Panc1 (cell line): ENCODE measurements at regions not wholly inside any gene's neighbourhood (a gene's known extent, or its start where the extent isn't known, plus 50 kb on each side); places are given as distances from the start of the nearest gene placed in this dataset.

Experiments
- ATAC-seq: fragments of 200-7000 bp; cut with Tn5 transposase; 2 replicates; pipeline ENCODE4 v1.9.1; 2020; ENCODE audit warnings: mild to moderate bottlenecking, moderate library complexity
- BruUV-seq: library from RNA; stranded (reverse); fragments of 400-500 nt; replicated peaks from 2 replicates; lab custom pipeline; 2021; lab: Mats Ljungman, UMichigan
- CTCF ChIA-PET: fragments of 300-600 bp; sonication (Branson Sonifier 250); formaldehyde crosslinking; loops from one replicate; lab custom pipeline; 2022; ENCODE audit warnings: antibody characterized with exemption; lab: Charles Lee
- POLR2A ChIA-PET: fragments of 300-600 bp; sonication (Branson Sonifier 250); formaldehyde crosslinking; loops from one replicate; lab custom pipeline; 2022; ENCODE audit warnings: antibody characterized with exemption; lab: Charles Lee
- DNase-seq: peaks from one replicate; pipeline ENCODE4 v3.0.0-alpha.2; 2010; ENCODE audit warnings: low read depth, low spot score
- H3K27ac ChIP-seq: 2 replicates; pipeline ENCODE4 v1.5.1; 2011; ENCODE audit warnings: mild to moderate bottlenecking, low read length, inconsistent platforms
- H3K27me3 ChIP-seq: fragments of 200-500 bp; sonication (Bioruptor generic); 2 replicates; pipeline ENCODE4 v1.6.0; 2014; ENCODE audit warnings: low read length, inconsistent platforms; ENCODE audit not compliant: control insufficient read depth, insufficient read depth
- H3K36me3 ChIP-seq: fragments of 200-500 bp; sonication (Bioruptor generic); 2 replicates; pipeline ENCODE4 v1.5.1; 2014; ENCODE audit warnings: inconsistent platforms, mild to moderate bottlenecking, low read length, moderate library complexity; ENCODE audit not compliant: control insufficient read depth, insufficient read depth
- H3K4me1 ChIP-seq: 2 replicates; pipeline ENCODE4 v1.5.1; 2011; ENCODE audit warnings: inconsistent platforms, mild to moderate bottlenecking, low read length, moderate library complexity; ENCODE audit not compliant: control insufficient read depth, insufficient read depth
- H3K4me3 ChIP-seq, 2 experiments: 2 replicates each; pipeline ENCODE4 v1.5.1; 2011 to 2012; ENCODE audit warnings: low read depth in 2 of 2, low read length in 2 of 2, mild to moderate bottlenecking in 2 of 2, inconsistent platforms in 1 of 2, moderate library complexity in 1 of 2
- H3K9me3 ChIP-seq: fragments of 200-500 bp; sonication (Bioruptor generic); 2 replicates; pipeline ENCODE4 v1.5.1; 2014; ENCODE audit warnings: low read depth, mild to moderate bottlenecking, inconsistent platforms, low read length, moderate library complexity; ENCODE audit not compliant: control insufficient read depth, insufficient read depth
- POLR2AphosphoS5 ChIP-seq: IDR thresholded peaks from 2 replicates; pipeline ENCODE4 v1.6.1; 2012; ENCODE audit warnings: mild to moderate bottlenecking, low read depth, low read length, moderate library complexity
- SIN3A ChIP-seq: IDR thresholded peaks from 2 replicates; pipeline ENCODE4 v1.6.1; 2012; ENCODE audit warnings: low read depth, mild to moderate bottlenecking, low read length, moderate library complexity, borderline replicate concordance; ENCODE audit not compliant: insufficient read depth
- TCF7L2 ChIP-seq: IDR thresholded peaks from 2 replicates; pipeline ENCODE4 v1.6.1; 2011; ENCODE audit warnings: mild to moderate bottlenecking, low read depth, low read length, inconsistent platforms
- in situ Hi-C: cut with HindIII; loops from 2 replicates; pipeline ENCODE4 v1.10.0; 2016; ENCODE audit warnings: low sequenced_read_pairs, low pct_unique_long_range_greater_than_20kb
- intact Hi-C: fragments of 100-400 bp; cut with micrococcal nuclease; formaldehyde crosslinking; loops from one replicate; pipeline ENCODE4 v1.10.0; 2022; ENCODE audit not compliant: unreplicated experiment
- TF ChIP-seq, protein P1 (sequence below), 2 experiments: IDR thresholded peaks; 2 replicates each; pipeline ENCODE4 v1.6.1; 2011 to 2012; ENCODE audit warnings: low read depth in 2 of 2, control low read depth in 1 of 2, low read length in 1 of 2, mild to moderate bottlenecking in 1 of 2, moderate library complexity in 1 of 2; ENCODE audit not compliant: insufficient read depth in 1 of 2
- TF ChIP-seq, protein P2 (sequence below): fragments of 450-650 bp; IDR thresholded peaks from 2 replicates; pipeline ENCODE4 v1.5.1; 2017; ENCODE audit warnings: mild to moderate bottlenecking

DNA sequence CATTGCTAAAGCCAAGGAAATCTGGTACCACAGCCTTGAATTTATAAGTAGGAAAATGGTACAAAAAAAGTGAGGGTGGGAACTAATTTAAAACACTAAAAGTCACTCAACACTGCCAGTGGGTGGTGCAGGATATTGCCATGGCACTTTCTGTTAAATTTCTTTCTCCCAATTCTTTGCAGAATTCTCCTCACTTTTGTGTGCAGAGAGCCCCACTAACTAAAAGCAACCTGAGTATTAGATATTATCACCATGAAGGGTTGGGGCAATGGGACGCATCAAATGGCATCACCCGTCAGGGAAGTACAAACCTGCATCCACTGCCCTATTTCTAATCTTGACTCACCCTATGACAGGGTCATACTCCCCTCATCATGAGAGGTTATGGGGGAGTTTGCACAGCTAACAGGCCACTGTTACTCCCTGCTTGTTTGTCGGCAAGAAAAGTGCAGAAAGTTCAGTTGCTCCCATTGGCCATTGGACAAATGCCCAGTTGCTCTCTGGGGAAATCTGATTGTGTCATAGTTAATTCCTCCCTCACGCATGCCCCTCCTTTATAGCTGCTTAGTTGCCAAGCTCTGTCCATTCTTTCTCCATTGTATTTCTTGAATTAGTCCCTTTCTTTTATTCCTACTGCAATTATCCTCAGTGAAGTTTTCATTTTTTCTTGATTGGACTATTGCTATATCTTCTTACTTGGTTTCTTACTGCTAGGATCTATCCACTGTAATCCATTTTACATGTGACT is 93.8 kb upstream of the BLID start:
- intact Hi-C loops (no loop called here), in situ Hi-C loops (no loop called here)
- no peaks in the 10 kb centered on the region for H3K36me3 ChIP-seq
- POLR2A ChIA-PET, result no interaction called here
- H3K9me3 ChIP-seq, result no peaks in the 10 kb centered on the region
- no peak overlapping the region for H3K27ac ChIP-seq
- TF ChIP-seq TCF7L2 (no peak), POLR2AphosphoS5 (no peak), SIN3A (no peak)
- TF ChIP-seq, protein P1, sequence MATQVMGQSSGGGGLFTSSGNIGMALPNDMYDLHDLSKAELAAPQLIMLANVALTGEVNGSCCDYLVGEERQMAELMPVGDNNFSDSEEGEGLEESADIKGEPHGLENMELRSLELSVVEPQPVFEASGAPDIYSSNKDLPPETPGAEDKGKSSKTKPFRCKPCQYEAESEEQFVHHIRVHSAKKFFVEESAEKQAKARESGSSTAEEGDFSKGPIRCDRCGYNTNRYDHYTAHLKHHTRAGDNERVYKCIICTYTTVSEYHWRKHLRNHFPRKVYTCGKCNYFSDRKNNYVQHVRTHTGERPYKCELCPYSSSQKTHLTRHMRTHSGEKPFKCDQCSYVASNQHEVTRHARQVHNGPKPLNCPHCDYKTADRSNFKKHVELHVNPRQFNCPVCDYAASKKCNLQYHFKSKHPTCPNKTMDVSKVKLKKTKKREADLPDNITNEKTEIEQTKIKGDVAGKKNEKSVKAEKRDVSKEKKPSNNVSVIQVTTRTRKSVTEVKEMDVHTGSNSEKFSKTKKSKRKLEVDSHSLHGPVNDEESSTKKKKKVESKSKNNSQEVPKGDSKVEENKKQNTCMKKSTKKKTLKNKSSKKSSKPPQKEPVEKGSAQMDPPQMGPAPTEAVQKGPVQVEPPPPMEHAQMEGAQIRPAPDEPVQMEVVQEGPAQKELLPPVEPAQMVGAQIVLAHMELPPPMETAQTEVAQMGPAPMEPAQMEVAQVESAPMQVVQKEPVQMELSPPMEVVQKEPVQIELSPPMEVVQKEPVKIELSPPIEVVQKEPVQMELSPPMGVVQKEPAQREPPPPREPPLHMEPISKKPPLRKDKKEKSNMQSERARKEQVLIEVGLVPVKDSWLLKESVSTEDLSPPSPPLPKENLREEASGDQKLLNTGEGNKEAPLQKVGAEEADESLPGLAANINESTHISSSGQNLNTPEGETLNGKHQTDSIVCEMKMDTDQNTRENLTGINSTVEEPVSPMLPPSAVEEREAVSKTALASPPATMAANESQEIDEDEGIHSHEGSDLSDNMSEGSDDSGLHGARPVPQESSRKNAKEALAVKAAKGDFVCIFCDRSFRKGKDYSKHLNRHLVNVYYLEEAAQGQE (IDR thresholded peaks at IDR 0.05; ENCODE audit: insufficient read depth in 1 of 2, low read depth in 2 of 2, low read length in 1 of 2), result no peak
- TF ChIP-seq, protein P2, sequence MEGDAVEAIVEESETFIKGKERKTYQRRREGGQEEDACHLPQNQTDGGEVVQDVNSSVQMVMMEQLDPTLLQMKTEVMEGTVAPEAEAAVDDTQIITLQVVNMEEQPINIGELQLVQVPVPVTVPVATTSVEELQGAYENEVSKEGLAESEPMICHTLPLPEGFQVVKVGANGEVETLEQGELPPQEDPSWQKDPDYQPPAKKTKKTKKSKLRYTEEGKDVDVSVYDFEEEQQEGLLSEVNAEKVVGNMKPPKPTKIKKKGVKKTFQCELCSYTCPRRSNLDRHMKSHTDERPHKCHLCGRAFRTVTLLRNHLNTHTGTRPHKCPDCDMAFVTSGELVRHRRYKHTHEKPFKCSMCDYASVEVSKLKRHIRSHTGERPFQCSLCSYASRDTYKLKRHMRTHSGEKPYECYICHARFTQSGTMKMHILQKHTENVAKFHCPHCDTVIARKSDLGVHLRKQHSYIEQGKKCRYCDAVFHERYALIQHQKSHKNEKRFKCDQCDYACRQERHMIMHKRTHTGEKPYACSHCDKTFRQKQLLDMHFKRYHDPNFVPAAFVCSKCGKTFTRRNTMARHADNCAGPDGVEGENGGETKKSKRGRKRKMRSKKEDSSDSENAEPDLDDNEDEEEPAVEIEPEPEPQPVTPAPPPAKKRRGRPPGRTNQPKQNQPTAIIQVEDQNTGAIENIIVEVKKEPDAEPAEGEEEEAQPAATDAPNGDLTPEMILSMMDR, result no peak
- ATAC-seq (no peak; the same call in 1 of the 2 replicates), DNase-seq (no peak)
- H3K4me1 ChIP-seq, result no peaks in the 10 kb centered on the region
- H3K4me3 ChIP-seq, result no peak overlapping the region
- CTCF ChIA-PET, result no interaction called here
- no TSS peak for BruUV-seq
- H3K27me3 ChIP-seq, result no peaks in the 10 kb centered on the region

DNA sequence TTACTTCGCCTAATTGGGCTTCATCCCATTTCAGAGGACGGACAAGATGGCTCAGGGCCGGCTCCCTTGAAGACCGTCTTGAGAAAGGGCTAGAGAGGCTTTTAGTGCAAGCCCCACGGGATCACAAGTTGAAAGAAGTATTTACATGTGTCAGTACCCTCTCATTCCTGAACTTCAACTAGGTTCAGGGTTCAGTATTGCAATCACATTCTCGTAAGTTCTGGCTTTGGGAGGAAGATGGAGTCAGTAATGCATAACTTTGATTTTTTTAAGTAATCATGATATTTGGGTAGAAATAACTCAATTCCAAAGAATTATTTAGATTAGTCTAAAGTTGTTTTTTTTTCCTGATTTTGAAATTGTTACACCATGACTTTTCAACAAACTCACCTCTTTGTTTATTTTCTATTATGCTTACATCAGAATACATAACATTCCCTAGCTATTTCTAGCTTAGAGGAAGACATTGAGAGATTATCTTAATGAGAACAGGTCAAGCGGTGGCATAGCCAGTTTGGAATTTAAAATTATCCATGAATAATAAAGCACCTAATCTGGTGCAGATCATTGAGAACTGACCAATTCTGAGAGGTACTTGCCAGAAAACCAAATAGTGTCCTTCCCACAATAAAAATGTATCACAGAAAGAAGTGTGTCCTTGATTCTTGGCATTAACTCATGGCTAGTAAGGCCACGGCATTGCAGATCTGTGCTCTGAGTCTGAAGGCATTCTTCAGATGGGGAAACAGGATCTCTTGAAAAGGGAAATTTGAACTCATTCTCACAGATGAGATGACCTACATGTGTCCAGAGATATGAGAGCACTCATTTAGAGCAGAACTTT is 92.1 kb upstream of the BLID start:
- POLR2A ChIA-PET, result no interaction called here

More for the DNA sequence above, 92.1 kb upstream of the BLID start:
- TF ChIP-seq, protein P2, result no peak
- TF ChIP-seq TCF7L2 (no peak), POLR2AphosphoS5 (no peak), SIN3A (no peak)
- TF ChIP-seq, protein P1 (IDR thresholded peaks at IDR 0.05; ENCODE audit: insufficient read depth in 1 of 2, low read depth in 2 of 2, low read length in 1 of 2), result no peak
- no peaks in the 10 kb centered on the region for H3K27me3 ChIP-seq
- no peaks in the 10 kb centered on the region for H3K36me3 ChIP-seq
- no peak overlapping the region for H3K27ac ChIP-seq
- H3K9me3 ChIP-seq, result no peaks in the 10 kb centered on the region
- peaks cover 4% of the 10 kb centered on the region; the same call in 1 of the 2 replicates for H3K4me1 ChIP-seq
- intact Hi-C loops (no loop called here), in situ Hi-C loops (no loop called here)
- ATAC-seq (no peak), DNase-seq (no peak)
- no TSS peak for BruUV-seq
- no peak overlapping the region for H3K4me3 ChIP-seq
- CTCF ChIA-PET, result no interaction called here
